IPS DF 4.7 (cell line): ENCODE measurements at regions not wholly inside any gene's neighbourhood (a gene's known extent, or its start where the extent isn't known, plus 50 kb on each side); places are given as distances from the start of the nearest gene placed in this dataset.
"Not testable (repeated sequence)": the region's sequence is repeated elsewhere in the genome, so short reads cannot be mapped to it uniquely, and the experiment has no call there.

Experiments used
- DNase-seq: peaks from one replicate; pipeline ENCODE4 v3.0.0-alpha.2; 2013; ENCODE audit warnings: low spot score; ENCODE audit errors: extremely low read depth

GRCh38 chr2:155583674-155584195, 748.8 kb downstream of the NR4A2 start:
- DNase-seq = no peak

GRCh38 chr2:155574941-155575340, 757.6 kb downstream of the NR4A2 start:
- no peak for DNase-seq

- DNase-seq = no peak
Observed at GRCh38 chr2:155547571-155547970, 785.0 kb downstream of the NR4A2 start.

GRCh38 chr2:155546721-155547555, 785.6 kb downstream of the NR4A2 start:
- no peak for DNase-seq

- DNase-seq = not testable (repeated sequence)
Observed at GRCh38 chr2:155539028-155539427, 793.5 kb downstream of the NR4A2 start.

GRCh38 chr2:155528034-155528433, 804.5 kb downstream of the NR4A2 start:
- DNase-seq = no peak

GRCh38 chr2:155525199-155525598, 807.3 kb downstream of the NR4A2 start:
- no peak for DNase-seq

- DNase-seq = no peak
Observed at GRCh38 chr2:155519529-155520130, 812.9 kb downstream of the NR4A2 start.

- no peak for DNase-seq
Observed at GRCh38 chr2:155518094-155518493, 814.4 kb downstream of the NR4A2 start.

GRCh38 chr2:155517362-155517761, 815.2 kb downstream of the NR4A2 start:
- no peak for DNase-seq

GRCh38 chr2:155513248-155513647, 814.8 kb downstream of the KCNJ3 start:
- no peak for DNase-seq

GRCh38 chr2:155502766-155503165, 804.3 kb downstream of the KCNJ3 start:
- no peak for DNase-seq

GRCh38 chr2:155498106-155498505, 799.6 kb downstream of the KCNJ3 start:
- no peak for DNase-seq

GRCh38 chr2:155494744-155495143, 796.2 kb downstream of the KCNJ3 start:
- no peak for DNase-seq

- DNase-seq = no peak
Observed at GRCh38 chr2:155485141-155485842, 786.8 kb downstream of the KCNJ3 start.

- DNase-seq = no peak
Observed at GRCh38 chr2:155481141-155481540, 782.6 kb downstream of the KCNJ3 start.

- DNase-seq = not testable (repeated sequence)
Observed at GRCh38 chr2:155472018-155472417, 773.5 kb downstream of the KCNJ3 start.

GRCh38 chr2:155456222-155456621, 757.7 kb downstream of the KCNJ3 start:
- no peak for DNase-seq

GRCh38 chr2:155442755-155443372, 744.4 kb downstream of the KCNJ3 start:
- no peak for DNase-seq

GRCh38 chr2:155442088-155442487, 743.6 kb downstream of the KCNJ3 start:
- no peak for DNase-seq

- DNase-seq = no peak
Observed at GRCh38 chr2:155431004-155431507, 732.6 kb downstream of the KCNJ3 start.
